Endodermal cell (in vitro differentiated cells): ENCODE measurements at regions not wholly inside any gene's neighbourhood (a gene's known extent, or its start where the extent isn't known, plus 50 kb on each side); places are given as distances from the start of the nearest gene placed in this dataset.
A peak's percentile ranks its signal among the peaks of the same experiment; 100 is the strongest.

Experiments used
- DNase-seq: peaks from one replicate; pipeline ENCODE4 v3.0.0-alpha.2; 2017
- H3K27ac ChIP-seq: 2 replicates; pipeline ENCODE4 v1.5.1; 2013; ENCODE audit warnings: mild to moderate bottlenecking, low read depth, low read length, moderate library complexity
- H3K27me3 ChIP-seq: 2 replicates; pipeline ENCODE4 v1.6.1; 2013; ENCODE audit warnings: mild to moderate bottlenecking, low read length, moderate library complexity; ENCODE audit not compliant: insufficient read depth, control insufficient read depth, poor library complexity, severe bottlenecking
- H3K36me3 ChIP-seq: 2 replicates; pipeline ENCODE4 v1.7.0; 2013; ENCODE audit warnings: mild to moderate bottlenecking, low read length, moderate library complexity; ENCODE audit not compliant: control insufficient read depth, insufficient read depth
- H3K4me1 ChIP-seq: one replicate; pipeline ENCODE4 v1.7.0; 2013; ENCODE audit warnings: low read length; ENCODE audit not compliant: control insufficient read depth, insufficient read depth
- H3K4me3 ChIP-seq: 2 replicates; pipeline ENCODE4 v1.5.1; 2013; ENCODE audit warnings: mild to moderate bottlenecking, low read length, moderate library complexity
- H3K9ac ChIP-seq: 2 replicates; pipeline ENCODE4 v1.6.1; 2013; ENCODE audit warnings: mild to moderate bottlenecking, low read length, moderate library complexity; ENCODE audit not compliant: poor library complexity, severe bottlenecking; ENCODE audit errors: extremely low read depth
- H3K9me3 ChIP-seq: 2 replicates; pipeline ENCODE4 v1.6.1; 2013; ENCODE audit warnings: mild to moderate bottlenecking, low read length, moderate library complexity; ENCODE audit not compliant: control insufficient read depth
- H3K27ac Mint-ChIP-seq: 2 replicates; pipeline ENCODE4 v1.8.0; 2020; ENCODE audit warnings: mixed read lengths
- H3K27me3 Mint-ChIP-seq: 2 replicates; pipeline ENCODE4 v1.8.0; 2021; ENCODE audit warnings: mild to moderate bottlenecking, mixed read lengths; ENCODE audit not compliant: insufficient read depth
- H3K36me3 Mint-ChIP-seq: 2 replicates; pipeline ENCODE4 v1.8.0; 2020; ENCODE audit warnings: low read depth, mixed read lengths
- H3K4me1 Mint-ChIP-seq: 2 replicates; pipeline ENCODE4 v1.8.0; 2020; ENCODE audit warnings: mixed read lengths
- H3K4me3 Mint-ChIP-seq: 2 replicates; pipeline ENCODE4 v1.8.0; 2020; ENCODE audit warnings: mild to moderate bottlenecking, moderate library complexity, mixed read lengths
- H3K9me3 Mint-ChIP-seq: 2 replicates; pipeline ENCODE4 v1.8.0; 2020; ENCODE audit warnings: mild to moderate bottlenecking, mixed read lengths
- WGBS, 2 experiments: methylation state at CpG; one replicate each; pipeline versions ENCODE4 v1.1.5 to v1.1.7; 2013; ENCODE audit warnings: missing lambda C conversion rate in 2 of 2, mixed read lengths in 1 of 2; ENCODE audit not compliant: insufficient coverage in 1 of 2, insufficient read length in 1 of 2; 5-methylcytosine and 5-hydroxymethylcytosine counted together
- TF ChIP-seq, protein P1 (sequence below): fragments of 200-600 bp; sonication (generic); conservative IDR thresholded peaks from 2 replicates; pipeline ENCODE4 v1.5.0; 2021; ENCODE audit warnings: antibody characterized with exemption, mild to moderate bottlenecking

DNA sequence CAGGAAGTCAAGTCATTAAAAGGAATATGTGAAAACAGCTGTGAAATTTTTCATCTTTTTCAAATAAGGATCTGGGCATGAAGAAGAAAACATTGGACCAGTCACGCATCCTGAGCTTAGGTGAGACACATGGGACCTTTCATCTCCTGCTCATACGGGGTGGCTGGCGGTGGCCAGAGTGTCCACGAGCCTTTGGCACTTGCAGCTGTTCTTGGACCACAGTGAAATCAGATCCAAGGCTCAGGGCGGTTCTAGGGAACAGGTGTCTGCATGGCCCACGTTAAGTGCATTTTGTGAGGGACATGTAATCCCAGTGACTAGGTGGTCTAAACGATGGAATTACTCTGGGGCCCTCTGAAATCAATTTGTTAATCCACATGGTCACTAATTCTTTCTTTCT lies 212.7 kb upstream of the COPS8 start:
- no peak for DNase-seq

GRCh38 chr2:236873636-236874035 lies 212.1 kb upstream of the COPS8 start:
- Histone ChIP-seq H3K4me3 (no peak overlapping the region), H3K4me1 (peaks cover 19% of the 10 kb centered on the region), H3K9me3 (no peaks in the 10 kb centered on the region), H3K27ac (no peak overlapping the region), H3K9ac (no peak overlapping the region), H3K36me3 (no peaks in the 10 kb centered on the region), H3K27me3 (no peaks in the 10 kb centered on the region)
- DNase-seq: no peak
- Mint-ChIP-seq H3K9me3 (peaks cover 2% of the 10 kb centered on the region), H3K27ac (no peak overlapping the region), H3K36me3 (no peaks in the 10 kb centered on the region), H3K4me1 (peaks cover 32% of the 10 kb centered on the region), H3K27me3 (peaks cover 35% of the 10 kb centered on the region), H3K4me3 (no peak overlapping the region)
- TF ChIP-seq, protein P1, sequence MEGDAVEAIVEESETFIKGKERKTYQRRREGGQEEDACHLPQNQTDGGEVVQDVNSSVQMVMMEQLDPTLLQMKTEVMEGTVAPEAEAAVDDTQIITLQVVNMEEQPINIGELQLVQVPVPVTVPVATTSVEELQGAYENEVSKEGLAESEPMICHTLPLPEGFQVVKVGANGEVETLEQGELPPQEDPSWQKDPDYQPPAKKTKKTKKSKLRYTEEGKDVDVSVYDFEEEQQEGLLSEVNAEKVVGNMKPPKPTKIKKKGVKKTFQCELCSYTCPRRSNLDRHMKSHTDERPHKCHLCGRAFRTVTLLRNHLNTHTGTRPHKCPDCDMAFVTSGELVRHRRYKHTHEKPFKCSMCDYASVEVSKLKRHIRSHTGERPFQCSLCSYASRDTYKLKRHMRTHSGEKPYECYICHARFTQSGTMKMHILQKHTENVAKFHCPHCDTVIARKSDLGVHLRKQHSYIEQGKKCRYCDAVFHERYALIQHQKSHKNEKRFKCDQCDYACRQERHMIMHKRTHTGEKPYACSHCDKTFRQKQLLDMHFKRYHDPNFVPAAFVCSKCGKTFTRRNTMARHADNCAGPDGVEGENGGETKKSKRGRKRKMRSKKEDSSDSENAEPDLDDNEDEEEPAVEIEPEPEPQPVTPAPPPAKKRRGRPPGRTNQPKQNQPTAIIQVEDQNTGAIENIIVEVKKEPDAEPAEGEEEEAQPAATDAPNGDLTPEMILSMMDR: no peak
- WGBS, 2 experiments: 88 to 90% methylated on average over 3 to 4 of the region's 4 CpGs

More for the DNA sequence above, 212.7 kb upstream of the COPS8 start:
- no peak overlapping the region for H3K4me3 Mint-ChIP-seq
- peaks cover 35% of the 10 kb centered on the region for H3K4me1 Mint-ChIP-seq
- 95 to 100% methylated on average over 3 to 7 of the region's 7 CpGs for WGBS, 2 experiments
- H3K36me3 Mint-ChIP-seq: no peaks in the 10 kb centered on the region
- peaks cover 19% of the 10 kb centered on the region for H3K4me1 ChIP-seq
- no peak overlapping the region for H3K27ac ChIP-seq
- H3K9me3 ChIP-seq: no peaks in the 10 kb centered on the region
- no peak overlapping the region for H3K27ac Mint-ChIP-seq
- H3K9ac ChIP-seq: no peak overlapping the region
- H3K4me3 ChIP-seq: no peak overlapping the region
- no peaks in the 10 kb centered on the region for H3K27me3 ChIP-seq
- no peaks in the 10 kb centered on the region for H3K36me3 ChIP-seq
- peaks cover 35% of the 10 kb centered on the region for H3K27me3 Mint-ChIP-seq
- TF ChIP-seq, protein P1: no peak
- peaks cover 4% of the 10 kb centered on the region for H3K9me3 Mint-ChIP-seq

GRCh38 chr2:236874866-236875481 lies 210.7 kb upstream of the COPS8 start:
- no peak overlapping the region for H3K9ac ChIP-seq
- Mint-ChIP-seq H3K4me1 (peaks cover 30% of the 10 kb centered on the region), H3K4me3 (no peak overlapping the region), H3K27me3 (peaks cover 35% of the 10 kb centered on the region), H3K27ac (no peak overlapping the region), H3K9me3 (no peaks in the 10 kb centered on the region), H3K36me3 (no peaks in the 10 kb centered on the region)
- peak; percentile 33 for DNase-seq
- H3K27ac ChIP-seq: no peak overlapping the region
- no peak overlapping the region for H3K4me3 ChIP-seq
- H3K27me3 ChIP-seq: no peaks in the 10 kb centered on the region
- H3K36me3 ChIP-seq: no peaks in the 10 kb centered on the region
- no peaks in the 10 kb centered on the region for H3K9me3 ChIP-seq
- WGBS, 2 experiments: 92 to 100% methylated on average over 1 to 3 of the region's 3 CpGs
- TF ChIP-seq, protein P1: no peak
- peaks cover 19% of the 10 kb centered on the region for H3K4me1 ChIP-seq
